Ureter (tissue), 1 donor: ENCODE measurements at regions not wholly inside any gene's neighbourhood (a gene's known extent, or its start where the extent isn't known, plus 50 kb on each side); places are given as distances from the start of the nearest gene placed in this dataset.
"Not testable (repeated sequence)": the region's sequence is repeated elsewhere in the genome, so short reads cannot be mapped to it uniquely, and the experiment has no call there.

Experiments used
- DNase-seq: peaks from one replicate; pipeline ENCODE4 v3.0.0-alpha.2; 2020; ENCODE audit warnings: low spot score
- donor health status: DM: yes; HTN: yes; CAD: no.

GRCh38 chr17:64726025-64726424 is 63.9 kb upstream of the SMURF2 start:
- DNase-seq = not testable (repeated sequence)

DNA sequence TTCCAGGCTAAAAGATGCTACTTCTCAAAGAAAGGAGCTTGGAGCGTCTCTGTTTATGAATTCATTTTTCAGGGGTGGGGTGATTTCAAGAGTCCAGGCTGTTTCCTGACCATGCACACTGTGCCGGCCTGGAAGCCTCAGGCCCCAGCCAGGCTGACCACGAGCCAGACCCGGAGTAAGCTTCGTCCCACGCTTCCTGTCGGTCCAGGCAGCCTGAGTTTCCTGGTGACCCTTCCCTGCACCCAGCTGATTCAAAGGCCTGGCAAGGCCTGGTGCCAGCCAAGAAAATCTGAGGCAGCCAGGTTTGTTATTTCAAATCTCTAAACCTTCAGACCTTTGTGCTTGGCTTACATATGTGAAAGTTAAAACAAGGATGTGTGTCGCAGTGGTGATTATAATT is 62.1 kb upstream of the SMURF2 start:
- DNase-seq = peak; percentile 60

DNA sequence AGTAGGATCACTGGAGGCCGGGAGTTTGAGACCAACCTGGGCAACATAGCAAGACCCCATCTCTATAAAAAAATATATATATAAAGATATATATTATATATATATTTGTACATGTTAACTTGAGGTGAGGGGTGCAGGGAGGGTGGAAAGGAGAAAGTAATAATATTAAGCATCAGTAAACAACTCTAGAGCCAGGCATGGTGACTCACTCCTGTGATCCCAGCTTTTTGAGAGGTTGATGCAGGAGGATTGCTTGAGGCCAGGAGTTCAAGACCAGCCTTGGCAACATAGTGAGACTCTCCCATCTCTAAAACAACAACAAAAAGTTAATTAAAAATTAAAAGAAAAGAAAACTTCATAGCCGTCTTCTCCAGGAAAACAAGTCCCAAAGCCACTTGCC is 61.7 kb upstream of the SMURF2 start:
- no peak for DNase-seq

GRCh38 chr17:64721556-64721955 is 59.4 kb upstream of the SMURF2 start:
- DNase-seq = not testable (repeated sequence)

- not testable (repeated sequence) for DNase-seq
These were observed 58.1 kb upstream of the SMURF2 start for GRCh38 chr17:64720253-64720652.

GRCh38 chr17:64719517-64719916 is 57.4 kb upstream of the SMURF2 start:
- not testable (repeated sequence) for DNase-seq

GRCh38 chr17:64718816-64719215 is 56.7 kb upstream of the SMURF2 start:
- not testable (repeated sequence) for DNase-seq

GRCh38 chr17:64718058-64718457 is 56.0 kb upstream of the SMURF2 start:
- no peak for DNase-seq

GRCh38 chr17:64716496-64716895 is 54.4 kb upstream of the SMURF2 start:
- DNase-seq = not testable (repeated sequence)

GRCh38 chr17:64713786-64714185 is 51.7 kb upstream of the SMURF2 start:
- not testable (repeated sequence) for DNase-seq

DNA sequence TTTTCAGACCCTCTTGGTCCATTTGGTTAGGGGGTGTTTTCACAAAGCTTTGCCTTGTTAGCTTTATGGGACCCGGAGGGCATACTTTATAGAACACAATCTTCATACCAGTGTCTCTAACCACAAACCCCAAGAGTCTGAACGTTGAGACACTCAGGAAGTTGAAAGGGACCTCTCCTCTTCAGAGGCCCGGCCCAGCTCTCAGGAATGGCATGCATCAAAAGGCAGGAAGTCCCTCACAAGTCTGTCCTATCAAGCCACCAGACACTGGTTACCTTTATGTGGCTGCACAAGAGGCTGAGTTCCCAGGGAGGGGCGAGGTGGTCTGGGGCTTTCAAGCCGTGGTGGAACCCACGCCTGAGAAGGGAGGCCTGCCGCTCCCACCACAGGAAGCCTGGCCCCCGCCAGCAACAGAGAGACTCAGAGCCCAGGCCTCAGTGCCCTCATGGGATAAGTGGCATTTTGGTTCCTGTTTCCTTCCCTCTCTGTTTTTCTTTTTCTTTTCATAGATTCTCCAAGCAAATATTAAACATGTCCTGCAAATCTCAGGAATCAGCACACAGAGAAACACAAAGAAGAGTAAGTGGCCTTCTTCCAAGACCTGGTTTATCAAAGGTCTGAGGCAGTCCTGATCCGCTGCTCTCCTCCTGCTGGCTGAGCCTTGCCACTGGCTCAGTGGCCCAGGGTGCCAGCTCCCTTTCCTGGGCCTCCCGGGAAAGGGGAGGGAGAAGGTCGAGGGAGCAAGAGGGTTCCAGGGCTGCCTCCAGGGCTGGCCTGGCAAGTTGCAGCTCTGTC is 50.6 kb upstream of the SMURF2 start:
- not testable (repeated sequence) for DNase-seq
